KMS-11 (cell line): ENCODE measurements at regions not wholly inside any gene's neighbourhood (a gene's known extent, or its start where the extent isn't known, plus 50 kb on each side); places are given as distances from the start of the nearest gene placed in this dataset.

ENCODE experiments used
- H2AFZ ChIP-seq: fragments of 200-600 bp; sonication (generic); 2 replicates; pipeline ENCODE4 v1.6.1; 2016; ENCODE audit warnings: antibody characterized with exemption, mixed run types, low read depth
- H3K27ac ChIP-seq: fragments of 200-600 bp; sonication (generic); 2 replicates; pipeline ENCODE4 v1.6.1; 2016; ENCODE audit warnings: mild to moderate bottlenecking, mixed run types
- H3K27me3 ChIP-seq: fragments of 200-600 bp; sonication (generic); 2 replicates; pipeline ENCODE4 v1.6.1; 2017; ENCODE audit warnings: mild to moderate bottlenecking, low read depth, mixed run types, moderate library complexity; ENCODE audit not compliant: insufficient read depth
- H3K36me3 ChIP-seq: fragments of 200-600 bp; sonication (generic); 2 replicates; pipeline ENCODE4 v1.6.1; 2017; ENCODE audit warnings: mild to moderate bottlenecking, mixed run types; ENCODE audit not compliant: insufficient read depth
- H3K4me1 ChIP-seq: fragments of 200-600 bp; sonication (generic); 2 replicates; pipeline ENCODE4 v1.6.1; 2016; ENCODE audit warnings: mild to moderate bottlenecking, low read depth, mixed run types; ENCODE audit not compliant: poor library complexity, severe bottlenecking
- H3K4me2 ChIP-seq: fragments of 200-600 bp; sonication (generic); 2 replicates; pipeline ENCODE4 v1.7.0; 2016; ENCODE audit warnings: mild to moderate bottlenecking, mixed run types
- H3K4me3 ChIP-seq: fragments of 200-600 bp; sonication (generic); IDR thresholded peaks from 2 replicates; pipeline ENCODE4 v1.6.1; 2017; ENCODE audit warnings: low read depth, low read length, mixed read lengths; ENCODE audit not compliant: insufficient read depth
- H3K79me2 ChIP-seq: fragments of 200-600 bp; sonication (generic); 2 replicates; pipeline ENCODE4 v1.6.1; 2016; ENCODE audit warnings: low read depth, mixed run types; ENCODE audit not compliant: insufficient read depth
- H3K9ac ChIP-seq: fragments of 200-600 bp; sonication (generic); 2 replicates; pipeline ENCODE4 v1.6.1; 2016; ENCODE audit warnings: mild to moderate bottlenecking, mixed run types
- H4K20me1 ChIP-seq: fragments of 200-600 bp; sonication (generic); 2 replicates; pipeline ENCODE4 v1.6.1; 2016; ENCODE audit warnings: mild to moderate bottlenecking, mixed run types; ENCODE audit not compliant: insufficient read depth
- CTCF ChIP-seq: fragments of 200-600 bp; sonication (generic); conservative IDR thresholded peaks from 2 replicates; pipeline ENCODE4 v1.6.1; 2017; ENCODE audit warnings: low read depth, mild to moderate bottlenecking, antibody characterized with exemption, low read length, moderate library complexity, mixed read lengths

GRCh38 chr5:34505731-34506130 is 150.4 kb upstream of the RAI14 start:
- Histone ChIP-seq H3K27me3 (no peaks in the 10 kb centered on the region), H3K4me3 (no peak overlapping the region), H3K36me3 (no peaks in the 10 kb centered on the region), H2AFZ (no peak overlapping the region), H3K9ac (no peak overlapping the region), H3K4me1 (no peaks in the 10 kb centered on the region), H3K4me2 (no peak overlapping the region), H3K27ac (no peak overlapping the region), H3K79me2 (no peaks in the 10 kb centered on the region), H4K20me1 (no peaks in the 10 kb centered on the region)
- TF ChIP-seq CTCF, result no peak

- no peak overlapping the region for H3K4me2 ChIP-seq
- H2AFZ ChIP-seq, result no peak overlapping the region
- H3K27me3 ChIP-seq, result no peaks in the 10 kb centered on the region
- H3K4me1 ChIP-seq, result no peaks in the 10 kb centered on the region
- H3K79me2 ChIP-seq, result no peaks in the 10 kb centered on the region
- no peak overlapping the region for H3K4me3 ChIP-seq
- H3K27ac ChIP-seq, result no peak overlapping the region
- no peaks in the 10 kb centered on the region for H3K36me3 ChIP-seq
- no peaks in the 10 kb centered on the region for H4K20me1 ChIP-seq
- no peak overlapping the region for H3K9ac ChIP-seq
- no peak for TF ChIP-seq CTCF
Observed at GRCh38 chr5:34507933-34508332, 148.2 kb upstream of the RAI14 start.

- no peak for TF ChIP-seq CTCF
- H3K27me3 ChIP-seq, result no peaks in the 10 kb centered on the region
- no peak overlapping the region for H3K9ac ChIP-seq
- no peaks in the 10 kb centered on the region for H3K36me3 ChIP-seq
- H3K79me2 ChIP-seq, result no peaks in the 10 kb centered on the region
- no peak overlapping the region for H3K4me3 ChIP-seq
- H3K27ac ChIP-seq, result no peak overlapping the region
- no peak overlapping the region for H3K4me2 ChIP-seq
- no peaks in the 10 kb centered on the region for H4K20me1 ChIP-seq
- no peak overlapping the region for H2AFZ ChIP-seq
- H3K4me1 ChIP-seq, result no peaks in the 10 kb centered on the region
Observed at GRCh38 chr5:34509392-34509791, 146.7 kb upstream of the RAI14 start.

- H3K4me3 ChIP-seq, result no peak overlapping the region
- no peak overlapping the region for H3K9ac ChIP-seq
- H3K27me3 ChIP-seq, result no peaks in the 10 kb centered on the region
- no peaks in the 10 kb centered on the region for H3K4me1 ChIP-seq
- no peak overlapping the region for H3K27ac ChIP-seq
- H3K36me3 ChIP-seq, result no peaks in the 10 kb centered on the region
- no peaks in the 10 kb centered on the region for H3K79me2 ChIP-seq
- TF ChIP-seq CTCF, result no peak
- no peak overlapping the region for H3K4me2 ChIP-seq
- H2AFZ ChIP-seq, result no peak overlapping the region
- no peaks in the 10 kb centered on the region for H4K20me1 ChIP-seq
Observed at GRCh38 chr5:34510002-34510401, 146.1 kb upstream of the RAI14 start.

GRCh38 chr5:34511063-34511462 is 145.1 kb upstream of the RAI14 start:
- Histone ChIP-seq H3K27ac (no peak overlapping the region), H3K4me1 (no peaks in the 10 kb centered on the region), H4K20me1 (no peaks in the 10 kb centered on the region), H3K4me3 (no peak overlapping the region), H3K27me3 (no peaks in the 10 kb centered on the region), H2AFZ (no peak overlapping the region), H3K9ac (no peak overlapping the region), H3K4me2 (no peak overlapping the region), H3K36me3 (no peaks in the 10 kb centered on the region), H3K79me2 (no peaks in the 10 kb centered on the region)
- TF ChIP-seq CTCF, result no peak
